Ectodermal cell (in vitro differentiated cells): ENCODE measurements at regions not wholly inside any gene's neighbourhood (a gene's known extent, or its start where the extent isn't known, plus 50 kb on each side); places are given as distances from the start of the nearest gene placed in this dataset.
"Not testable (repeated sequence)": the region's sequence is repeated elsewhere in the genome, so short reads cannot be mapped to it uniquely, and the experiment has no call there.

ENCODE experiments used
- H3K27ac ChIP-seq: 2 replicates; pipeline ENCODE4 v1.7.0; 2013; ENCODE audit warnings: mild to moderate bottlenecking, low read depth, low read length; ENCODE audit not compliant: insufficient read depth, poor library complexity, severe bottlenecking
- H3K27me3 ChIP-seq: 2 replicates; pipeline ENCODE4 v1.7.0; 2013; ENCODE audit warnings: mild to moderate bottlenecking, low read length; ENCODE audit not compliant: insufficient read depth, control insufficient read depth, poor library complexity, severe bottlenecking
- H3K36me3 ChIP-seq: one replicate; pipeline ENCODE4 v1.7.0; 2013; ENCODE audit warnings: low read length; ENCODE audit not compliant: control insufficient read depth, insufficient read depth
- H3K4me1 ChIP-seq: one replicate; pipeline ENCODE4 v1.7.0; 2013; ENCODE audit warnings: low read length; ENCODE audit not compliant: control insufficient read depth, insufficient read depth
- H3K4me3 ChIP-seq: 2 replicates; pipeline ENCODE4 v1.7.0; 2013; ENCODE audit warnings: low read depth, low read length, control low read depth; ENCODE audit not compliant: insufficient read depth
- H3K9me3 ChIP-seq: 2 replicates; pipeline ENCODE4 v1.7.0; 2013; ENCODE audit warnings: mild to moderate bottlenecking, low read length, moderate library complexity; ENCODE audit not compliant: control insufficient read depth
- WGBS, 2 experiments: methylation state at CpG; one replicate each; pipeline ENCODE4 v1.1.7; 2013; ENCODE audit warnings: missing lambda C conversion rate in 2 of 2; 5-methylcytosine and 5-hydroxymethylcytosine counted together

DNA sequence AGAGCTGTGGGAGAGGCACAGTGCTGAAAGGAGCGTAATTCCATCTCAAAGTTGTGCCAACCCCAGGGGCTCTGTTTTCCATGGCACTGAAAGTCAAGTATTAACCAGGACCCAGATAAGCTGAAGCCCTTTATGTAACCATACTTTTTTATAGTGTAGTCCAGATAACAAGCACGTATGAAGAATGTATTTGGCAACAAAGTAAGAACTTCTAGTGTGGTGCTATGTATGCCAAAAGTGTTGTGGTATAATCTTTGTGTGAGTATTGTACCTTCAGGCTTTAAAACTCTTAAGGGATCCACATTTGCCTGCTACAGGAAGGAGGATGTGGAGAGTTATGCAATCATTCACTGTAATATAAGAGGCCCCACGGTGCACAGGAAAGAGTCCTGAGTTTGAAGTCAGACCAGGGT lies 129.4 kb downstream of the IBTK start:
- 91% methylated on average over 3 of the region's 3 CpGs for WGBS, 2 experiments

DNA sequence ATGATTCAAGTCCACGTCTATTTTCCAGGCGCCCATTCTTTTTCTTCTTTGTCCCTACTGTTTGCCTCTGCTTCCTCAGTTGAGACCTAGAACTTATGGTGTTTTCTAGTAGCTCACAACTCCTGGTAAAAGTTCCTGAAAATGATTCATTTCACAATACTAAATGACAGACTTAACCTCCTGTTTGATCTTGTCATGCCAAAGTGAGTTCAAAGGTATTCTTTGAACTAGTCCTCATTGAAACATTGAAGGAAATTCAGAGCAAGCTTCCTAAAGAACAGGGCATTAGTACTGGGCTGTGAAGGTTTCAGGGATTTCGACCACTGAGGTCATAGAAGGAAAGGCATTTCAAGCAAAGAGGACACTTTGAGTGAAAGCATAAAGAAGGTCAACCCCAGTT lies 132.8 kb downstream of the IBTK start:
- WGBS, 2 experiments, result 92 to 96% methylated on average over 3 of the region's 3 CpGs
- H3K27me3 ChIP-seq, result no peaks in the 10 kb centered on the region
- H3K4me3 ChIP-seq, result no peak overlapping the region
- H3K9me3 ChIP-seq, result no peaks in the 10 kb centered on the region
- no peak overlapping the region for H3K27ac ChIP-seq
- no peaks in the 10 kb centered on the region for H3K4me1 ChIP-seq
- no peaks in the 10 kb centered on the region for H3K36me3 ChIP-seq

More for the DNA sequence above, 129.4 kb downstream of the IBTK start:
- Histone ChIP-seq H3K4me3 (no peak overlapping the region), H3K27ac (no peak overlapping the region), H3K27me3 (no peaks in the 10 kb centered on the region), H3K9me3 (no peaks in the 10 kb centered on the region), H3K36me3 (no peaks in the 10 kb centered on the region), H3K4me1 (no peaks in the 10 kb centered on the region)

DNA sequence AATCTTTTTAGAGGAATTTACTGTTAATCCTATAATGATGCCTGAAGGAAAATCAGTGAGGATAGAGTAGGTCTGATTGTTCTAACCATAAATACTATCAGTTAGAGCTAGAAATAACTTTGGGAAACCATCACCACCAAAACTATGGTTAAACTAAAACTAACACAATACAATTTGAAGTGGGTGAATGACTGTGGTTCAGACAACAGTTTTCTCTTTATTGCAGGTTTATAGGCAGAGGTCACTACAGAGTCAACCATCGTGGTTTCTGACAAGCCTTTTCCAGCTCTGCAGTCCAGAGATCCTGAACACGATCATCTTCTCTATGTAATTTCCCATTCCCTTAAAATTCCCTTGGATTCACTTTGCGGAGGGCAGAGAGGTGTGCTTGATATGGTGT lies 134.3 kb downstream of the IBTK start:
- Histone ChIP-seq H3K36me3 (no peaks in the 10 kb centered on the region), H3K4me3 (no peak overlapping the region), H3K9me3 (no peaks in the 10 kb centered on the region), H3K27ac (no peak overlapping the region), H3K4me1 (no peaks in the 10 kb centered on the region), H3K27me3 (no peaks in the 10 kb centered on the region)
- WGBS, 2 experiments, result 88% methylated on average over 3 of the region's 3 CpGs

DNA sequence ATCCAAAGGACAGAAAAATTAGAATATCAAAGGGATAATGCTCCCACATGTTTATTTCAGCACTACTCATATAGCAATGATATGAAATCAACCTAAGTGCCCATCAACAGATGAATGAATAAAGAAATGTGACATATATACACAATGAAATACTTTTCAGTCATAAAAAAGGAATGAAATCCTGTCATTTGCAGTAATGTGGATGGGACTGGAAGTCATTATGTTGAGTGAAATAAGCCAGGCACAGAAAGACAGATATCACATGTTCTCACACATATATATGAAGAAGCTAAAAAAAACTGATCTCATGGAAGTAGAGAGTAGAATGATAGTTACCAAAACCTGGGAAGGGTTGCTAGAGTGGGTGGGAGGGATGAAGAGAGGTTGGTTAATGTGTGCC lies 135.7 kb downstream of the IBTK start:
- Histone ChIP-seq H3K36me3 (no peaks in the 10 kb centered on the region), H3K9me3 (no peaks in the 10 kb centered on the region), H3K4me1 (no peaks in the 10 kb centered on the region), H3K27ac (no peak overlapping the region), H3K4me3 (no peak overlapping the region), H3K27me3 (no peaks in the 10 kb centered on the region)

DNA sequence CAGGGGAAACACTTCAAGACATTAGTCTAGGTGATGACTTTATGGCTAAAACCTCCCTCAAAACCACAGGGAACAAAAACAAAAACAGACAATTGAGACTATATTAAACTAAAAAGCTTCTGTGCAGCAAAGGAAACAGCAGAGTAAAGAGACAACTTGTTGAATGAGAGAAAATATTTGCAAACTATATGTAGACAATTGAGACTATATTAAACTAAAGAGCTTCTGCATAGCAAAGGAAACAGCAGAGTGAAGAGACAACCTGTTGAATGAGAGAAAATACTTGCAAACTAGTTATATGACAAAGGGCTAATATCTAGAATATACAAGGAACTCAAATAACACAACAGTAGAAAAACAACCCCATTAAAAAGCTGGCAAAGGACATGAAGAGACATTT lies 136.4 kb downstream of the IBTK start:
- H3K9me3 ChIP-seq, result no peaks in the 10 kb centered on the region
- no peak overlapping the region for H3K4me3 ChIP-seq
- no peaks in the 10 kb centered on the region for H3K4me1 ChIP-seq
- no peak overlapping the region for H3K27ac ChIP-seq
- no peaks in the 10 kb centered on the region for H3K27me3 ChIP-seq
- H3K36me3 ChIP-seq, result no peaks in the 10 kb centered on the region

- H3K9me3 ChIP-seq, H3K27ac ChIP-seq, H3K4me1 ChIP-seq, H3K36me3 ChIP-seq, H3K27me3 ChIP-seq, H3K4me3 ChIP-seq: not testable (repeated sequence)
- WGBS, 2 experiments, result 100% methylated on average over 1 to 2 of the region's 3 CpGs
These were observed 144.4 kb downstream of the IBTK start for GRCh38 chr6:82103171-82103570.

DNA sequence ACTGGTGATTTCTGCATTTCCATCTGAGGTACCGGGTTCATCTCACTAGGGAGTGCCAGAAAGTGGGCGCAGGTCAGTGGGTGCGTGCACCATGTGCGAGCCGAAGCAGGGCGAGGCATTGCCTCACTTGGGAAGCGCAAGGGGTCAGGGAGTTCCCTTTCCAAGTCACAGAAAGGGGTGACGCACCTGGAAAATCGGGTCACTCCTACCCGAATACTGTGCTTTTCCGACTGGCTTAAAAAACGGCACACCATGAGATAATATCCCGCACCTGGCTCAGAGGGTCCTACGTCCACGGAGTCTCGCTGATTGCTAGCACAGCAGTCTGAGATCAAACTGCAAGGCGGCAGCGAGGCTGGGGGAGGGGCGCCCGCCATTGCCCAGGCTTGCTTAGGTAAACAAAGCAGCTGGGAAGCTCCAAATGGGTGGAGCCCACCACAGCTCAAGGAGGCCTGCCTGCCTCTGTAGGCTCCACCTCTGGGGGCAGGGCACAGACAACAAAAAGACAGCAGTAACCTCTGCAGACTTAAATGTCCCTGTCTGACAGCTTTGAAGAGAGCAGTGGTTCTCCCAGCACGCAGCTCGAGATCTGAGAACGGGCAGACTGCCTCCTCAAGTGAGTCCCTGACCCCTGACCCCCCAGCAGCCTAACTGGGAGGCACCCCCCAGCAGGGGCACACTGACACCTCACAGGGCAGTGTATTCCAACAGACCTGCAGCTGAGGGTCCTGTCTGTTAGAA lies 146.0 kb downstream of the IBTK start:
- 57 to 58% methylated on average over 23 of the region's 23 CpGs for WGBS, 2 experiments
- H3K27me3 ChIP-seq, H3K4me3 ChIP-seq, H3K27ac ChIP-seq, H3K9me3 ChIP-seq, H3K4me1 ChIP-seq, H3K36me3 ChIP-seq: not testable (repeated sequence)

GRCh38 chr6:82100763-82101162 lies 146.8 kb downstream of the IBTK start:
- WGBS, 2 experiments, result 100% methylated on average over 1 of the region's 1 CpG
- not testable (repeated sequence) for H3K27ac ChIP-seq, H3K4me1 ChIP-seq, H3K36me3 ChIP-seq, H3K27me3 ChIP-seq, H3K4me3 ChIP-seq, H3K9me3 ChIP-seq

DNA sequence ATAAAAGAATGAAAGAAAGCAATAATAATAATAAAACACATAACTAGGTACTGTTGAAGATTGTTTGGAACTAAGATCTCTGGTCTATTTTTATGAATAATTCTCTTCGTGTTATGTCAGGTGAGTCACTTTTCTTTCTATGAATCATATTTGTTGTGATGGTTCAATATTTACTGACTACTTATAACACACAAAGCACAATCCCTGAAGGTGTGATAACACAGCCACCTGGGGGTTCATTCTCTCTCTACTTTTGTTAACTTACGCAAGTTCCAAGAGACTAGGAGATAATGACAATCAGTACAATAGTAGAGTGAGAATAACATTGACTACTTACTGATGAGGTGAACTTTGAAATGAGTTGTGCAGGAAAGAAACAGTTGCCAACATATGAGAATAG lies 149.9 kb downstream of the IBTK start:
- H3K27ac ChIP-seq, result no peak overlapping the region
- no peaks in the 10 kb centered on the region for H3K36me3 ChIP-seq
- no peak overlapping the region for H3K4me3 ChIP-seq
- H3K4me1 ChIP-seq, result no peaks in the 10 kb centered on the region
- WGBS, 2 experiments, result 90 to 100% methylated on average over 1 to 2 of the region's 2 CpGs
- peaks cover 3% of the 10 kb centered on the region for H3K9me3 ChIP-seq
- no peaks in the 10 kb centered on the region for H3K27me3 ChIP-seq

DNA sequence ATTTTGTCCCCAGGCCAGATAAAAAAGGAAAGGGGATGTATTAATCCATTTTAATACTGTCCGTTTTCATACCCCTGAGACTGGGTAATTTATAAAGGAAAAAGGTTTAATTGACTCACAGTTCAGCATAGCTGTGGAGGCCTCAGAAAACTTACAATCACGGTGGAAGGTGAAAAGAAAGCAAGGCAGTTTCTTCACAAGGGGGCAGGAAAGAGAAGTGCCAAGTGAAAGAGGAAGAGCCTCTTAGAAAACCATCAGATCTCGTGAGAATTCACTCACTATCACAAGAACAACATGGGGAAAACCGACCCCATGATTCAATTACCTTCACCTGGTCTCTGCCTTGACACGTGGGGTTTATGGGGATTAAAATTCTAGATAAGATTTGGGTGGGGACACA lies 152.5 kb downstream of the IBTK start:
- 78 to 85% methylated on average over 2 to 4 of the region's 5 CpGs for WGBS, 2 experiments
- Histone ChIP-seq H3K36me3 (no peaks in the 10 kb centered on the region), H3K27ac (no peak overlapping the region), H3K4me3 (no peak overlapping the region), H3K4me1 (no peaks in the 10 kb centered on the region), H3K27me3 (no peaks in the 10 kb centered on the region), H3K9me3 (no peaks in the 10 kb centered on the region)
